AG09319 (cell line): ENCODE measurements at regions not wholly inside any gene's neighbourhood (a gene's known extent, or its start where the extent isn't known, plus 50 kb on each side); places are given as distances from the start of the nearest gene placed in this dataset.

Experiments
- DNase-seq: peaks from one replicate; pipeline ENCODE4 v3.0.0-alpha.2; 2010; ENCODE audit warnings: low read depth; ENCODE audit errors: extremely low read depth
- CTCF ChIP-seq: IDR thresholded peaks from 2 replicates; pipeline ENCODE4 v1.5.1; 2011; ENCODE audit warnings: low read depth, mild to moderate bottlenecking, inconsistent platforms, low read length, moderate library complexity

GRCh38 chr9:89929315-89929672, 324.5 kb downstream of the GADD45G start:
- DNase-seq, result no peak
- no peak for TF ChIP-seq CTCF

GRCh38 chr9:89929673-89930480, 325.1 kb downstream of the GADD45G start:
- no peak for TF ChIP-seq CTCF

GRCh38 chr9:89933578-89933977, 328.8 kb downstream of the GADD45G start:
- no peak for TF ChIP-seq CTCF

More at GRCh38 chr9:89929673-89930480, 325.1 kb downstream of the GADD45G start:
- no peak for DNase-seq

DNA sequence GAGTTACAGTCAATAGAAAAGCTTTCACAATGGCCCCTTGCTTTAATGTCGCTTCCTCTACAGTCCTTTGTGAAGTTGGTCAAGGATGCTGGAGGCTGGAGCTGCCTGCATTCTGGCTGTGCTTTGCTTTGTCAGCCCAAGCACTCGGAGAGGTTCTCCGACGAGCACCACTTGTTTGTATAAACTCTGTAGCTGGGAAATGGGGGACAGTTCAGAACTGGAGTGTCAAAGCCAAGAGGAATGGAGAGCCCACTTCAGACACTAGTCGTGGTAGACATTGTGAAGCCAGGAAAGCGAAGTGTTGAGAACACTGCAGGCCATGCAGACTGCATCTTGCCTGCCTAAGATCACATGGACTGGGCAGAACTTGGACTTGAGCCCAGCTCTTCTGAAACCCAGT, 330.3 kb downstream of the GADD45G start:
- no peak for TF ChIP-seq CTCF
- DNase-seq, result no peak

More at GRCh38 chr9:89933578-89933977, 328.8 kb downstream of the GADD45G start:
- no peak for DNase-seq

- no peak for DNase-seq
- TF ChIP-seq CTCF, result no peak
These were observed 331.0 kb downstream of the GADD45G start for GRCh38 chr9:89935801-89936200.

- DNase-seq, result no peak
- no peak for TF ChIP-seq CTCF
These were observed 332.2 kb downstream of the GADD45G start for GRCh38 chr9:89937051-89937450.

DNA sequence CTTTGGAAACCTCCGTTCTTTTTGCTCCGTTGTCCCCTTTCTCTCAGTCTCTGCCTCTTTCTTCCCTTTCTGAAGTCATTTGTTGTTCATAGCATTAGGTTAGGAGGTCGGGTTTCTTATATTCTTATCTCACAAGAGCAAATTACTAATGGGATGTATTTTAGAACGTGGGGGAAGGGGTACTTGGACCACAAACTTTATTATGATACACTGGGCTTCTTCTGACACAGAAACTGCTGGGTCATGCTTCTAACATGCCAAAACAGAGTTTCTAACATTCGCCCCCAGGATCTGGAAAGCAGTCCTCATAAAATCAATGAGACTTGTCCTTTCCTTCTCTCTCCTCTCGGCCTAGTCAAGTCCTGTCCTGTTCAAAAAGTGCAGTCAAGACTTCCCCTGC, 334.4 kb downstream of the GADD45G start:
- no peak for DNase-seq
- no peak for TF ChIP-seq CTCF
